Naive B cell (primary cell): ENCODE measurements at regions not wholly inside any gene's neighbourhood (a gene's known extent, or its start where the extent isn't known, plus 50 kb on each side); places are given as distances from the start of the nearest gene placed in this dataset.
"Not testable (repeated sequence)": the region's sequence is repeated elsewhere in the genome, so short reads cannot be mapped to it uniquely, and the experiment has no call there.

ENCODE experiments used
- ATAC-seq, 2 donors: fragments of 150-1000 bp; cut with Tn5 transposase; 2 replicates each; pipeline ENCODE4 v1.10.0; 2021; ENCODE audit warnings: low read depth in 2 of 2, mild to moderate bottlenecking in 2 of 2, moderate library complexity in 2 of 2
- DNase-seq: peaks from one replicate; pipeline ENCODE4 v3.0.0; 2022
- H3K27ac Mint-ChIP-seq, 6 donors: one replicate each; pipeline ENCODE4 v1.8.0; 2020 to 2022; ENCODE audit warnings: mild to moderate bottlenecking in 6 of 6, mixed read lengths in 6 of 6, moderate library complexity in 5 of 6, inconsistent platforms in 2 of 6
- H3K27me3 Mint-ChIP-seq, 3 donors: one replicate each; pipeline ENCODE4 v1.8.0; 2021 to 2022; ENCODE audit warnings: mixed read lengths in 3 of 3, mild to moderate bottlenecking in 1 of 3
- H3K36me3 Mint-ChIP-seq, 2 donors: one replicate each; pipeline ENCODE4 v1.8.0; 2020 to 2022; ENCODE audit warnings: mixed read lengths in 2 of 2, inconsistent platforms in 1 of 2, mild to moderate bottlenecking in 1 of 2
- H3K4me1 Mint-ChIP-seq, 3 donors: one replicate each; pipeline ENCODE4 v1.8.0; 2020 to 2022; ENCODE audit warnings: mixed read lengths in 3 of 3, inconsistent platforms in 1 of 3, mild to moderate bottlenecking in 1 of 3, moderate library complexity in 1 of 3
- H3K4me3 Mint-ChIP-seq, 8 donors: one replicate each; pipeline ENCODE4 v1.8.0; 2020 to 2022; ENCODE audit warnings: mild to moderate bottlenecking in 8 of 8, mixed read lengths in 8 of 8, moderate library complexity in 8 of 8, inconsistent platforms in 2 of 8
- H3K9me3 Mint-ChIP-seq, 7 donors: one replicate each; pipeline ENCODE4 v1.8.0; 2020 to 2022; ENCODE audit warnings: mixed read lengths in 7 of 7, mild to moderate bottlenecking in 5 of 7, inconsistent platforms in 2 of 7, moderate library complexity in 1 of 7

DNA sequence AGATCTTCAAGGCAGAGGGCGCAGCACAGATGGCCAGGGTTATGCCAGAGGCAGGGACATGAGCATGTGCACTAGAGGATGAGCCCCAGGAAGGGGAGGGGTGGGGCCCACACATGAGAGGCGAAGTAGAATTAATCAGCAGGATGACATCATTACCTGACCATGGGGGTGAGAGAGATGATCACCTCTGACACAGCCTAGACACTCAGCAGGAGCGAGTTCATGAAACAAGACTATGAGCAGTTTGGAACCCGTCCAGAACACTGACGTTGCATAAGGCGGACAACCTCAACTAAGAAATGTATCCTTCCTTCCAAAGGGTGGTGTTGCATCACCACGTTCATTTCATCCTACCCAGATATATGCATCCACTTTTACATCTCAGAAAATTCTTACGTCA, 446.7 kb upstream of the TENM3 start:
- Mint-ChIP-seq H3K36me3 (no peaks in the 10 kb centered on the region), H3K4me1 (no peaks in the 10 kb centered on the region), H3K27me3 (no peaks in the 10 kb centered on the region), H3K9me3 (peaks cover 2 to 24% (median 15%) of the 10 kb centered on the region in 7 donors), H3K4me3 (no peak overlapping the region), H3K27ac (no peak overlapping the region)
- ATAC-seq (no peak), DNase-seq (no peak)

DNA sequence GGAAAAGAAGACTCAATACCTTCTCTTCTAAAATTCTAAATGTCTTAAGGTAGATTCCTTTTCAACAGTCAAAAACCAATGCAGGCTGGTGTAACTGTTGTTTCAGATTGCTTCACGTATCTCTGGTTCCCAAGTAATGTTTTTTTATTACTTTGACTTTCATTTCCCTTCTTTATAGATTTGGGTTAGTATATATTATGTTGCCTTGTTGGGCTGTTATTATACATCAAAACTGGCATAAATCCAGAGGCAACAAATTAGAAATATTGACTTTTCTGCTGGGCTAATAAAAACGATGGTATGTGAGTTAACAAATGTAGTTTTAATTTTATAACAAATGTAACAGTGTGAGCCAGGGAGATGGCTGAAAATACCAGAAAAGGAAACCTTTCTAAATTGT, 444.7 kb upstream of the TENM3 start:
- no peaks in the 10 kb centered on the region for H3K36me3 Mint-ChIP-seq
- H3K27ac Mint-ChIP-seq = no peak overlapping the region
- no peak overlapping the region for H3K4me3 Mint-ChIP-seq
- H3K27me3 Mint-ChIP-seq = no peaks in the 10 kb centered on the region
- no peak for ATAC-seq
- H3K9me3 Mint-ChIP-seq = peaks cover 3 to 24% (median 15%) of the 10 kb centered on the region in 7 donors
- no peak for DNase-seq
- no peaks in the 10 kb centered on the region for H3K4me1 Mint-ChIP-seq

DNA sequence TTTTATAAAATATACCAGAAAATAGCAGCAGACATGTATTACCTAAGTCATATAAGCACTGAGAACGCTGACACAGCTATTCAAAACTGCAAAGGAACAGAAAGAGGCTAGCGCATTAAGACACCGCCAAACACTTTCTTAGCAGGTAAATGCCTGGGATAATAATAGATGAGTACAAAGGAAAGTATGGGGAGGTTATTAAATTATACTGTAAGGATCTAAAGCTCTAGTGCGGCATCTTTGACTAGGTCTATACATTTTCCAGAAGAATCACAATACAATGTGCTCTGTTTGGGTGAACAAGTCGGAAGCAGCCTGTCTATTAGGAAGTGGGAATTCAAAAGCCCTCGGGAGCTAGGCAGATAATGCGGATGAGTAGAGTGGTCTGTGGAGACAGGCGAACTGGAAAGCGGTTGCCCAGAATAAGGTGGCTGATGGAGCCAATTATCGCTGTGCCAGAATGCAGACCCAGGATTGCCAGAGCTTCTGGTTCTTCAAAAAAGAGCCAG, 443.6 kb upstream of the TENM3 start:
- Mint-ChIP-seq H3K36me3 (no peaks in the 10 kb centered on the region), H3K4me1 (no peaks in the 10 kb centered on the region), H3K4me3 (no peak overlapping the region), H3K9me3 (peaks cover 3 to 23% (median 12%) of the 10 kb centered on the region in 7 donors), H3K27ac (no peak overlapping the region), H3K27me3 (no peaks in the 10 kb centered on the region)
- no peak for ATAC-seq
- DNase-seq = no peak

DNA sequence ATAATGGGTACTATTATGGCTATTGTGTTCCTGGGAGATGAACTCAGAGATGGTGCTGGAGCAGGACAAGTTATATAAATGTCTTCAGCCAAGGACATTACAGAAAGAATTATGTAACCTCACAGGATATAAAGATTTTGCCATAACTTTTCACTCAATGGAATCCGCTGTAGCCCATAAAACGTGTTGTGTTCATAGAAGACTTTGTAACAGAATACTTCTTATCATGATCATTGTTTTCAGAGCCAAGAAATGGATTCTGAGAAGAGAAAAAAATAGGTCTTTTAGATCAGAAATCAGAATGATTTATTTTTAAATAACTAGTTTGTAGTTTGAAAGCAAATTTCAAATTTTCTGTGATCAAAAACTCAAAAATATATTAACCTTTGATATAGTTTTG, 441.0 kb upstream of the TENM3 start:
- no peaks in the 10 kb centered on the region for H3K27me3 Mint-ChIP-seq
- no peak for DNase-seq
- no peak for ATAC-seq
- no peak overlapping the region for H3K4me3 Mint-ChIP-seq
- H3K27ac Mint-ChIP-seq = no peak overlapping the region
- H3K9me3 Mint-ChIP-seq = peaks cover 0 to 20% (median 6%) of the 10 kb centered on the region in 7 donors
- H3K4me1 Mint-ChIP-seq = no peaks in the 10 kb centered on the region
- no peaks in the 10 kb centered on the region for H3K36me3 Mint-ChIP-seq

DNA sequence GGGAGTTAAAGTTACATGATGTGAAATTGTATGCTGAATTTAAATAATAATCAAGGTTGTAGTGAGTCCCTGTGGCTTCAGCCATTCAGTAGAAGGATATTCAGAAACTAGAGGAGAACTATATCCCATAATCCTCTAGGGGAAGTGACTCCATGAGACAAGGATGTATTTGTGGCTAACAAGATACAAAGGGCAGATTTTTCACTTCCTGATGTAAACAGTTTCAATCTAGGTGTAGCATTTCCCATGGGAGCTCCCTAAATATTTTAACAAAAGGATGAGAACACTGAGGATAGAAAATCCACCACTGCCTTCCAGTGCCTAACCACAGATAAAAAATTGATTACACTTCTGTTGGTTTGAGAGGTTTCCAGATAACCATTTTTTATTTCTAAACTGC, 435.4 kb upstream of the TENM3 start:
- ATAC-seq = no peak
- DNase-seq = no peak
- no peaks in the 10 kb centered on the region for H3K4me1 Mint-ChIP-seq
- no peaks in the 10 kb centered on the region for H3K36me3 Mint-ChIP-seq
- H3K27me3 Mint-ChIP-seq = no peaks in the 10 kb centered on the region
- peaks cover 0 to 22% (median 7%) of the 10 kb centered on the region in 7 donors for H3K9me3 Mint-ChIP-seq
- H3K4me3 Mint-ChIP-seq = no peak overlapping the region
- no peak overlapping the region for H3K27ac Mint-ChIP-seq

DNA sequence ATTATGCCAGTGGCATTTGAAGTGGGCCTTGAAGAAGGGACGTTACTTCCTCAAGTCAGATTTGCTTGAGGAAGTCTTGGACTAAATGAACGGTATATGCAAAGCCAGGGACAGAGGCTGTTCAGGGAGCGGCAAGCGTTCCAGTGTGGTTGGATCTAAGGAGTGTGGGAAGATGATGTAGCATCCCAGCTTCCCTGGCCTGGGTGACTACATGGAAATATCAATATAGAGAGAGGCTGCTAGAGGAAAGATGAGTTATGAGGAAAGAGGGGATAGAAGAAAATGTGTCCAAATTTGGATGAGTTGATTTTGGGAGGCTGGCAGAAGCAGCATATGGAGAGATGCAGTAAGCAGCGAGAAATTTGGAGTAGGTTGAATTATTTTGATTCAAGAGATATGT, 432.5 kb upstream of the TENM3 start:
- no peak overlapping the region for H3K27ac Mint-ChIP-seq
- H3K36me3 Mint-ChIP-seq = no peaks in the 10 kb centered on the region
- no peak for DNase-seq
- H3K9me3 Mint-ChIP-seq = peaks cover 0 to 11% (median 4%) of the 10 kb centered on the region in 7 donors
- H3K4me1 Mint-ChIP-seq = no peaks in the 10 kb centered on the region
- no peak for ATAC-seq
- H3K4me3 Mint-ChIP-seq = no peak overlapping the region
- H3K27me3 Mint-ChIP-seq = no peaks in the 10 kb centered on the region

DNA sequence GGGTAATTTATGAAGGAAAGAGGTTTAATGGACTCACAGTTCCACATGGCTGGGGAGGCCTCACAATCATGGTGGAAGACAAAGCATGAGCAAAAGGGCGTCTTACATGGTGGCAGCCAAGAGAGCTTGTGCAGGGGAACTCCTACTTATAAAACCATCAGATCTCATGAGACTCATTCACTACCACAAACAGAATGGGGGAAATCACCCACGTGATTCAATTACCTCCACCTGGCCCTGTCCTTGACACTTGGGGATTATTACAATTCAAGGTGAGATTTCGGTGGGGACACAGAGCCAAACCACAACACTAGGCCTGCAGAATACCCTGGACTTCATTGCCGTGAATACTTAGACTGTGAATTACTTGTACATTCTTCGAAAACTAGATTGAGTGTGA, 431.7 kb upstream of the TENM3 start:
- not testable (repeated sequence) for H3K36me3 Mint-ChIP-seq

DNA sequence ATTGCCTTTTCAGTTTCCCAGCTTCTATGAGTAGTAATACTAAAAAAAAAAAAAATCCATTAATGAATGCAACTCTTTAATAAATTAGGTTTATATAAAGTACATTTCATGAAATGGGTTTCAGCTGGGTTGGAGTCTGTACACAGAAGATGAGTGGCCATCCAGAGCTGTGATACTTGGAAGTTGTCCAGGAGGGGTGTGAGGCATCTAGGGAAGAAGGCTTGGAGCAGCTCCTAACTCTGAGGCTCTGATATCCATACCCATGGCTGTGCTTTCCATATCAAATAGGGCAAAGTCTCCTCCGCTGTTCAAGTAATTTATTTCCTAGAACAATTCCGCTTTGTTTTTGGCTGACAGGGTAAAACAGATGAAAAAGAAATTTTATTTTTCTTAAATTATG, 423.3 kb upstream of the TENM3 start:
- Mint-ChIP-seq H3K27ac (no peak overlapping the region), H3K9me3 (peaks cover 0 to 5% (median 0%) of the 10 kb centered on the region in 7 donors), H3K4me3 (no peak overlapping the region), H3K4me1 (no peaks in the 10 kb centered on the region), H3K36me3 (no peaks in the 10 kb centered on the region), H3K27me3 (no peaks in the 10 kb centered on the region)
- ATAC-seq = no peak
- no peak for DNase-seq

More for the DNA sequence above, 431.7 kb upstream of the TENM3 start:
- H3K27me3 Mint-ChIP-seq, H3K4me3 Mint-ChIP-seq, H3K4me1 Mint-ChIP-seq, DNase-seq, ATAC-seq, H3K27ac Mint-ChIP-seq: not testable (repeated sequence)
- H3K9me3 Mint-ChIP-seq = peaks cover 0 to 10% (median 3%) of the 10 kb centered on the region in 7 donors

DNA sequence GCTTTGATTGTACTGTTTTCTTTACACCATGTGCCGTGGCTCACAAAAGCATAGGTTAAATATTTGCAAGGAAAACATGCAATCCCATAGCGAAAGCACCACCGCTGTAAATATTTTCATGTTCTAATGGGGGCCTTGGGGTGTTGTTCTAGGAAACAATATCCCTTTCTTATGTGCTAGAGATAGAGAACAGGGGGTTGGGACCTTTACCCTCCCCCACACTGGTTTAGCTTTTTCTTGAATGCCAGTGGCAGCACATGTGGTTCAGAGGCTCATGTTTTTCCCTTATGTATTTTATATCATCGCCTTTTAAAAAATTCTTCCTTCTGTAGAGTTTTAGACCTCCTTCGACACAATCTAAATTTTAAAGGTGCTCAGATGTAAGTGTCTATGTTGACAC, 422.6 kb upstream of the TENM3 start:
- Mint-ChIP-seq H3K9me3 (peaks cover 0 to 5% (median 0%) of the 10 kb centered on the region in 7 donors), H3K4me3 (no peak overlapping the region), H3K27ac (no peak overlapping the region), H3K36me3 (no peaks in the 10 kb centered on the region), H3K4me1 (no peaks in the 10 kb centered on the region), H3K27me3 (no peaks in the 10 kb centered on the region)
- DNase-seq (no peak), ATAC-seq (no peak)

DNA sequence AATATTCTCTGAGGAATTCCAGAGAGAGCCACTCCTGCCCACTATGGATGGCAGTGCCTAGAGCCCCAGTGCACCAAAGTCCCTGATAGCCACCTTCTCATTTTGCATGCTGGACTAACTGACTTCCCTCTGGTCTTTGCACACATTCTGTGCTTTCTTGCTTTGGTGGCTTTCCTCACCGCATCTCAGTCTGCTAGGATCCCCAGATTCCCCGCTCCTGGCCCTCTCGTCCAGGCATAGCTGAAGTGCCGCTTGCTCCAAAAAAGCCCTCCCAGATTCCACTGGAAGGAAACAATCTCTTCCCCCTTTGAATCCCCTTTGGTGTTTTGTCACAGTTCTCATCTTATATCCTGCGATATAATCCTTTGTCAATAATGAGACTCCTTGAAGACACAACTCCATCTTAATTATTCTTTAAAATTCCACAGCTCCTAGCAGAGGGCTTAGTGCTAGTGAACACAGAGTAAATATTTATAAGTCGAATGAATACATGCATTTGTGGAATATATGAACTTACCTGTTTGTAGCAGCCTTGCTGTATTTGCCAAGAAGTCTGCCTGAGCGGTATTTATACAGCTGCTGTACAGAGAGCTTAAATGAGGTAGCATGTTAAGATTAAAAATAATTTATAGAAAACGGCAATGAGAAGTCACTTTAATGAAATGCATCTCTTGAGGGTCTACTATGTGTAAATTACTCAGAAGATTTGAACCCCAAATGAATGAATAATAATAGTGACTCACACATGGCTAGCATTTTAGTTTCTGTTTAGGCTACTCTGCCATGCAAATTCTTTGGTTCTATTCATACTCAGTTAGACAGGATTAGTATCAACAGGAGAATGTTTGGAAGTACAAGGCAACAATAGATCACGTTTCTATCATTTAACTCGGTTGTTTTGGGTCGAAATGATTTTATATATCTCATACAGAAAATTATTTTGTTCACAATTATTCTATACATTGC, 421.9 kb upstream of the TENM3 start:
- no peaks in the 10 kb centered on the region for H3K27me3 Mint-ChIP-seq
- H3K27ac Mint-ChIP-seq = no peak overlapping the region
- no peak for ATAC-seq
- no peaks in the 10 kb centered on the region for H3K4me1 Mint-ChIP-seq
- H3K36me3 Mint-ChIP-seq = no peaks in the 10 kb centered on the region
- peaks cover 0 to 5% (median 0%) of the 10 kb centered on the region in 7 donors for H3K9me3 Mint-ChIP-seq
- no peak for DNase-seq
- H3K4me3 Mint-ChIP-seq = no peak overlapping the region

DNA sequence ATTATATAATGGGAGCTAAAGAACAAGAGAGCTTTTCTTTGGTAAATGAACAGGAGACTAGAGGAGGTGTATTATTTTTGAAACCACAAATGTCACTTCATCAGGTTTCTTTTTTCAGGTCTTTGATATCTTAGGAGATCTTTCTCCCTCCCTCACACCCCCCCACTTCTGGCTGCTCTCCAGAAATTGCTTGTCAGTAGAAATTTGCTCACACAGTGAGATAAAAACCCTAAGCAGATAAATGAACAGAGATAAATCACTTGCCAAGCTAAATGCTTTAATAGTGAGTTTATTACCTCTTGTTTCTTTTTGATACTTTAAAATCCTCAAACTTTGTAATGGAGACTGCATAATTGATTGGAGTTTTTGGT, 421.2 kb upstream of the TENM3 start:
- DNase-seq (no peak), ATAC-seq (no peak)
- H3K4me1 Mint-ChIP-seq = no peaks in the 10 kb centered on the region
- no peak overlapping the region for H3K4me3 Mint-ChIP-seq
- peaks cover 0 to 5% (median 0%) of the 10 kb centered on the region in 7 donors for H3K9me3 Mint-ChIP-seq
- H3K27me3 Mint-ChIP-seq = no peaks in the 10 kb centered on the region
- H3K36me3 Mint-ChIP-seq = no peaks in the 10 kb centered on the region
- no peak overlapping the region for H3K27ac Mint-ChIP-seq

DNA sequence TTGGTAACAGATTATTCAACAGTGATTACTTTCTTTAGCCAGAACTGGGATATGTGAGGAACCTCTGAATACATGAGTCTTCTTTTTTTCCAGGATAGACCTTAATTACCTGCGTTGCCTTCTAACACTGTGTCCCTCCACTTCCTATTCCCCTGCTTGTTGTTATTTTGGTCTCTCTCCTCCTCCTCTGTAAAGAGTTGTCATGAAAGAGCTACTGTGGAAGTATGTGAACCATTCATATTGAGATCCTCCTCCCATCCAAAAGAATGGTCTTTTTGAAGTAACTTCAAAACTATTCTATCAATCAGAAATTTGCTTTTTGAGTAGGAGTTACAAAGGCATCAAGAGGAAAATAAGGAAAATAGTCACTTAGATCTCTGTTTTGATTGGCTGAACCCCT, 420.0 kb upstream of the TENM3 start:
- DNase-seq = no peak

DNA sequence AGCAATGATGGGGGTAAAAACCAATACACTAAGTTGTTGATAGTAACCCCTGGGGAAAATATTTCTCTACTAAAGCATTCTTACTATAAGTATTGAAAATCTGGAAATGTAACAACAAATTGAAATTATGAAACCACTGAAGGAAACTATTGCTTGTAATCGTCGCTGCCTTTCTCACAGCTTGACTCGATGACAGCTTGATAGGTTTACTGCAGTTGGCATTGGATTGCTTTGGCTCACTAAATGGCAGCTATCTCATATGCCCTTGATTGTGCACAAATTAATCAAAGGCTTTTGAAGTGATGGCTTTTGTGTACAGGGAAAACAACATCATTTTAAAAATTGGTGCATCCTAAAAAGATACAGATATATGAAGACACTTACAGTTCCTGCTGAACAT, 419.6 kb upstream of the TENM3 start:
- no peak overlapping the region for H3K27ac Mint-ChIP-seq
- H3K27me3 Mint-ChIP-seq = no peaks in the 10 kb centered on the region
- H3K36me3 Mint-ChIP-seq = no peaks in the 10 kb centered on the region
- H3K9me3 Mint-ChIP-seq = peaks cover 0 to 8% (median 0%) of the 10 kb centered on the region in 7 donors
- DNase-seq (no peak), ATAC-seq (no peak)
- H3K4me3 Mint-ChIP-seq = no peak overlapping the region
- no peaks in the 10 kb centered on the region for H3K4me1 Mint-ChIP-seq

More for the DNA sequence above, 420.0 kb upstream of the TENM3 start:
- no peak for ATAC-seq
- Mint-ChIP-seq H3K36me3 (no peaks in the 10 kb centered on the region), H3K9me3 (peaks cover 0 to 8% (median 0%) of the 10 kb centered on the region in 7 donors), H3K27ac (no peak overlapping the region), H3K27me3 (no peaks in the 10 kb centered on the region), H3K4me3 (no peak overlapping the region), H3K4me1 (no peaks in the 10 kb centered on the region)

DNA sequence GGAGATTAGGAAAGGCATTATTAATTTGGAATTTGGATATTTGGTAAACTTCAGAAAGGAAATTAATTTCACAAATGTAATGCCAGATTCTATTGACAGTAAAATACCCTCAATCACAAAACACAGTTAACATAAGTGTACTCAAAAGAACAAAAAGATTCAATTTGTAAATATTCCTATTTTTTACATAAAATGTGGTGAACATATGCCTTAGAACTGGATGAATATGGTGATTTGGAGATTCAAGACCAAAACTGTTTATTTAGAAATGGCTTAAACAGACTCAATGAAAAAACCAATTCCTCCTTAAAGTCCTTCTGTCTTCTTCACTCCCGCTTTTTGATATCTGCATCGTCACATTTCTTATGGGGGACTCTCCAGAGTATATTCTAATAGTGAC, 417.6 kb upstream of the TENM3 start:
- no peak overlapping the region for H3K27ac Mint-ChIP-seq

More for the DNA sequence above, 417.6 kb upstream of the TENM3 start:
- no peak overlapping the region for H3K4me3 Mint-ChIP-seq
- no peaks in the 10 kb centered on the region for H3K36me3 Mint-ChIP-seq
- ATAC-seq (no peak), DNase-seq (no peak)
- H3K4me1 Mint-ChIP-seq = no peaks in the 10 kb centered on the region
- H3K9me3 Mint-ChIP-seq = peaks cover 0 to 7% (median 2%) of the 10 kb centered on the region in 7 donors
- H3K27me3 Mint-ChIP-seq = no peaks in the 10 kb centered on the region
